ENCODE measurements at regions not wholly inside any gene's neighbourhood (a gene's known extent, or its start where the extent isn't known, plus 50 kb on each side); places are given as distances from the start of the nearest gene placed in this dataset.

DNA sequence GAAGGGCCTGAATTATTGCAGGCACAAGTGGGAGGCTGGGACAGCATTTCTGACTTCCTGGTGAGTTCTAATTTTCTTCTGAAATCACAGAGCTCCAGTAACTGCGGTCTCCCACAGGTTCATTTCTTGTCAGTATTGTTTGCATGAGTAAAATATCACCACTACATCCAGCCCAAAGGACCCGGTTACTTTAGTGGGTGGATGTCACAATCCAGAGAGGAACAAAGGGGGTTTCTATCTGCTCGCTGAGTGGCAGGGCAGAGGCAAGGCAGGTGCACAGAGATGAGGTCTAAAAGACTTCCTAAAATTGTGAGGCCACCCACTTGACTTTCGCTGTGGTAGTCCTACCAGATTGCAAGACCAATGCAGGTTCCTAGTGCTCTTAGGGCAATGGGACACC lies 800.4 kb upstream of the ID2 start:
- Histone ChIP-seq H3K9me3 (replicated peaks; ENCODE audit: control insufficient read depth, insufficient read depth, low read depth, low read length) (no peaks in the 10 kb centered on the region), H3K4me2 (ENCODE audit: insufficient read depth, low read length) (no peak overlapping the region), H3K9me1 (ENCODE audit: control insufficient read depth, insufficient read depth, low read length) (no peaks in the 10 kb centered on the region), H3K27ac (ENCODE audit: extremely low read depth, low read depth, low read length) (no peak overlapping the region), H3K27me3 (ENCODE audit: control insufficient read depth in 2 of 2, insufficient read depth in 2 of 2, low read length in 2 of 2) (peaks cover 0 to 4% of the 10 kb centered on the region in 2 experiments; a peak in 2 of 5 replicates), H3K36me3 (ENCODE audit: control insufficient read depth, insufficient read depth, low read length) (no peaks in the 10 kb centered on the region), H3K4me1 (replicated peaks in 1 of 2; ENCODE audit: control insufficient read depth in 2 of 2, insufficient read depth in 2 of 2, low read length in 2 of 2) (no peaks in the 10 kb centered on the region), H4K20me1 (replicated peaks; ENCODE audit: control insufficient read depth, insufficient read depth, low read length) (no peaks in the 10 kb centered on the region), H3K79me2 (ENCODE audit: control insufficient read depth, insufficient read depth, low read length) (no peaks in the 10 kb centered on the region), H2AFZ (ENCODE audit: low read depth, low read length) (no peak overlapping the region), H3K4me3 (no peak overlapping the region), H3K9ac (ENCODE audit: insufficient read depth in 1 of 2, low read depth in 2 of 2, low read length in 2 of 2) (no peak overlapping the region)
- CTCF ChIA-PET (ENCODE audit: low intra/inter-chr PET ratio): no interaction called here
- POLR2A ChIA-PET: no interaction called here
- no peak for DNase-seq (ENCODE audit: extremely low read depth in 1 of 4, low spot score in 3 of 4)
- in situ Hi-C loops (cut with MboI): no loop called here
- TF ChIP-seq ATF1 (CRISPR knock-in tag; IDR thresholded peaks at IDR 0.05) (no peak), ATF1 (tag; IDR thresholded peaks at IDR 0.05) (no peak), CSDE1 (IDR thresholded peaks at IDR 0.05) (no peak), U2AF2 (optimal IDR thresholded peaks at IDR 0.05; ENCODE audit: low read depth, low read length) (no peak), ZNF165 (CRISPR knock-in tag; IDR thresholded peaks at IDR 0.05; ENCODE audit: borderline replicate concordance) (no peak), KDM5B (IDR thresholded peaks at IDR 0.05; ENCODE audit: insufficient replicate concordance, low read depth, low read length) (no peak), PPARD (CRISPR knock-in tag; IDR thresholded peaks at IDR 0.05) (no peak), KLF10 (CRISPR knock-in tag; IDR thresholded peaks at IDR 0.05) (no peak), MTA3 (IDR thresholded peaks at IDR 0.05; ENCODE audit: borderline replicate concordance) (no peak), TEAD4 (IDR thresholded peaks at IDR 0.05; ENCODE audit: low read length) (no peak), TEAD4 (CRISPR knock-in tag; IDR thresholded peaks at IDR 0.05; ENCODE audit: borderline replicate concordance) (no peak), HCFC1 (IDR thresholded peaks at IDR 0.05; ENCODE audit: low read depth, low read length) (no peak), JUND (IDR thresholded peaks at IDR 0.05; ENCODE audit: borderline replicate concordance, low read depth, low read length) (no peak), JUND (tag; IDR thresholded peaks at IDR 0.05; ENCODE audit: borderline replicate concordance, low read depth, low read length) (no peak), TARDBP (IDR thresholded peaks at IDR 0.05) (no peak), NFATC3 (IDR thresholded peaks at IDR 0.05) (no peak)
- TF ChIP-seq, protein P1, sequence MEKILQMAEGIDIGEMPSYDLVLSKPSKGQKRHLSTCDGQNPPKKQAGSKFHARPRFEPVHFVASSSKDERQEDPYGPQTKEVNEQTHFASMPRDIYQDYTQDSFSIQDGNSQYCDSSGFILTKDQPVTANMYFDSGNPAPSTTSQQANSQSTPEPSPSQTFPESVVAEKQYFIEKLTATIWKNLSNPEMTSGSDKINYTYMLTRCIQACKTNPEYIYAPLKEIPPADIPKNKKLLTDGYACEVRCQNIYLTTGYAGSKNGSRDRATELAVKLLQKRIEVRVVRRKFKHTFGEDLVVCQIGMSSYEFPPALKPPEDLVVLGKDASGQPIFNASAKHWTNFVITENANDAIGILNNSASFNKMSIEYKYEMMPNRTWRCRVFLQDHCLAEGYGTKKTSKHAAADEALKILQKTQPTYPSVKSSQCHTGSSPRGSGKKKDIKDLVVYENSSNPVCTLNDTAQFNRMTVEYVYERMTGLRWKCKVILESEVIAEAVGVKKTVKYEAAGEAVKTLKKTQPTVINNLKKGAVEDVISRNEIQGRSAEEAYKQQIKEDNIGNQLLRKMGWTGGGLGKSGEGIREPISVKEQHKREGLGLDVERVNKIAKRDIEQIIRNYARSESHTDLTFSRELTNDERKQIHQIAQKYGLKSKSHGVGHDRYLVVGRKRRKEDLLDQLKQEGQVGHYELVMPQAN (IDR thresholded peaks at IDR 0.05; ENCODE audit: borderline replicate concordance): no peak
- TF ChIP-seq, protein P2, sequence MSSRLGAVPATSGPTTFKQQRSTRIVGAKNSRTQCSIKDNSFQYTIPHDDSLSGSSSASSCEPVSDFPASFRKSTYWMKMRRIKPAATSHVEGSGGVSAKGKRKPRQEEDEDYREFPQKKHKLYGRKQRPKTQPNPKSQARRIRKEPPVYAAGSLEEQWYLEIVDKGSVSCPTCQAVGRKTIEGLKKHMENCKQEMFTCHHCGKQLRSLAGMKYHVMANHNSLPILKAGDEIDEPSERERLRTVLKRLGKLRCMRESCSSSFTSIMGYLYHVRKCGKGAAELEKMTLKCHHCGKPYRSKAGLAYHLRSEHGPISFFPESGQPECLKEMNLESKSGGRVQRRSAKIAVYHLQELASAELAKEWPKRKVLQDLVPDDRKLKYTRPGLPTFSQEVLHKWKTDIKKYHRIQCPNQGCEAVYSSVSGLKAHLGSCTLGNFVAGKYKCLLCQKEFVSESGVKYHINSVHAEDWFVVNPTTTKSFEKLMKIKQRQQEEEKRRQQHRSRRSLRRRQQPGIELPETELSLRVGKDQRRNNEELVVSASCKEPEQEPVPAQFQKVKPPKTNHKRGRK (tag; IDR thresholded peaks at IDR 0.05): no peak
- TF ChIP-seq, protein P3, sequence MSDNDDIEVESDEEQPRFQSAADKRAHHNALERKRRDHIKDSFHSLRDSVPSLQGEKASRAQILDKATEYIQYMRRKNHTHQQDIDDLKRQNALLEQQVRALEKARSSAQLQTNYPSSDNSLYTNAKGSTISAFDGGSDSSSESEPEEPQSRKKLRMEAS (CRISPR knock-in tag; IDR thresholded peaks at IDR 0.05): no peak
- TF ChIP-seq, protein P4, sequence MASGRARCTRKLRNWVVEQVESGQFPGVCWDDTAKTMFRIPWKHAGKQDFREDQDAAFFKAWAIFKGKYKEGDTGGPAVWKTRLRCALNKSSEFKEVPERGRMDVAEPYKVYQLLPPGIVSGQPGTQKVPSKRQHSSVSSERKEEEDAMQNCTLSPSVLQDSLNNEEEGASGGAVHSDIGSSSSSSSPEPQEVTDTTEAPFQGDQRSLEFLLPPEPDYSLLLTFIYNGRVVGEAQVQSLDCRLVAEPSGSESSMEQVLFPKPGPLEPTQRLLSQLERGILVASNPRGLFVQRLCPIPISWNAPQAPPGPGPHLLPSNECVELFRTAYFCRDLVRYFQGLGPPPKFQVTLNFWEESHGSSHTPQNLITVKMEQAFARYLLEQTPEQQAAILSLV (tag; IDR thresholded peaks at IDR 0.05): no peak
- no peak for FAIRE-seq
- intact Hi-C loops (cut with micrococcal nuclease): no loop called here
- WGBS (ENCODE audit: insufficient coverage, low coverage, missing lambda C conversion rate): 0% methylated on average over 4 of the region's 4 CpGs
- BruUV-seq (replicated peaks): no TSS peak
- no peak for ATAC-seq

All from K562 (cell line).